Neuronal stem cell (in vitro differentiated cells): ENCODE measurements at regions not wholly inside any gene's neighbourhood (a gene's known extent, or its start where the extent isn't known, plus 50 kb on each side); places are given as distances from the start of the nearest gene placed in this dataset.

ENCODE experiments used
- DNase-seq: peaks from one replicate; pipeline ENCODE4 v3.0.0-alpha.2; 2013; ENCODE audit warnings: low spot score
- H2AFZ ChIP-seq: one replicate; pipeline ENCODE4 v1.6.1; 2013; ENCODE audit warnings: mild to moderate bottlenecking, low read length, inconsistent platforms
- H2AK5ac ChIP-seq: 2 replicates; pipeline ENCODE4 v1.6.1; 2013; ENCODE audit warnings: low read depth, mild to moderate bottlenecking, inconsistent platforms, low read length, moderate library complexity, mixed read lengths
- H2BK120ac ChIP-seq: 2 replicates; pipeline ENCODE4 v1.6.1; 2013; ENCODE audit warnings: low read depth, mild to moderate bottlenecking, inconsistent platforms, low read length, moderate library complexity, mixed read lengths
- H2BK12ac ChIP-seq: one replicate; pipeline ENCODE4 v1.6.1; 2013; ENCODE audit warnings: low read length, inconsistent platforms
- H2BK15ac ChIP-seq: 2 replicates; pipeline ENCODE4 v1.6.1; 2013; ENCODE audit warnings: mild to moderate bottlenecking, low read length, inconsistent platforms, mixed read lengths
- H2BK5ac ChIP-seq: one replicate; pipeline ENCODE4 v1.6.1; 2013; ENCODE audit warnings: inconsistent platforms, mild to moderate bottlenecking, low read length, moderate library complexity
- H3K14ac ChIP-seq: one replicate; pipeline ENCODE4 v1.6.1; 2013; ENCODE audit warnings: low read length, inconsistent platforms
- H3K18ac ChIP-seq: 2 replicates; pipeline ENCODE4 v1.6.1; 2013; ENCODE audit warnings: low read length, inconsistent platforms
- H3K23ac ChIP-seq: 2 replicates; pipeline ENCODE4 v1.6.1; 2013; ENCODE audit warnings: low read depth, mild to moderate bottlenecking, mixed read lengths, low read length, inconsistent platforms; ENCODE audit not compliant: poor library complexity
- H3K27ac ChIP-seq: replicated peaks from 3 replicates; pipeline ENCODE4 v1.5.1; 2013; ENCODE audit warnings: low read length, inconsistent platforms
- H3K27me3 ChIP-seq, 3 experiments: 2 replicates each; pipeline ENCODE4 v1.6.1; 2013; ENCODE audit warnings: low read length in 3 of 3, mild to moderate bottlenecking in 2 of 3, inconsistent platforms in 1 of 3, low read depth in 1 of 3, mixed read lengths in 1 of 3, moderate library complexity in 1 of 3; ENCODE audit not compliant: control insufficient read depth in 3 of 3, insufficient read depth in 3 of 3
- H3K36me3 ChIP-seq, 2 donors: replicated peaks in 1 of 2; 2 replicates each; pipeline ENCODE4 v1.6.1; 2013; ENCODE audit warnings: low read length in 2 of 2; ENCODE audit not compliant: control insufficient read depth in 2 of 2, insufficient read depth in 2 of 2
- H3K4ac ChIP-seq: 2 replicates; pipeline ENCODE4 v1.6.1; 2013; ENCODE audit warnings: inconsistent platforms, mild to moderate bottlenecking, low read length, moderate library complexity
- H3K4me1 ChIP-seq, 2 donors: 1 replicate in 1 of 2; 2 replicates in 1 of 2; pipeline ENCODE4 v1.6.1; 2013; ENCODE audit warnings: low read length in 2 of 2, low read depth in 1 of 2; ENCODE audit not compliant: control insufficient read depth in 2 of 2, insufficient read depth in 1 of 2
- H3K4me2 ChIP-seq: one replicate; pipeline ENCODE4 v1.6.1; 2013; ENCODE audit warnings: mild to moderate bottlenecking, low read length, inconsistent platforms; ENCODE audit not compliant: insufficient read depth, poor library complexity, severe bottlenecking
- H3K4me3 ChIP-seq, 2 donors: 2 replicates each; pipeline ENCODE4 v1.5.1; 2013; ENCODE audit warnings: low read length in 2 of 2, mild to moderate bottlenecking in 2 of 2, inconsistent platforms in 1 of 2, moderate library complexity in 1 of 2
- H3K79me1 ChIP-seq: one replicate; pipeline ENCODE4 v1.6.1; 2013; ENCODE audit warnings: low read depth, mild to moderate bottlenecking, inconsistent platforms, low read length, moderate library complexity
- H3K9ac ChIP-seq: one replicate; pipeline ENCODE4 v1.6.1; 2013; ENCODE audit warnings: mild to moderate bottlenecking, low read depth, low read length, inconsistent platforms; ENCODE audit not compliant: poor library complexity
- H3K9me3 ChIP-seq, 2 donors: replicated peaks in 1 of 2; 2 replicates each; pipeline versions ENCODE3 to v1.6.1; 2013; ENCODE audit warnings: low read length in 2 of 2, mild to moderate bottlenecking in 2 of 2, inconsistent platforms in 1 of 2, low read depth in 1 of 2, mixed read lengths in 1 of 2, moderate library complexity in 1 of 2; ENCODE audit not compliant: control insufficient read depth in 2 of 2, insufficient read depth in 1 of 2
- H4K8ac ChIP-seq: one replicate; pipeline ENCODE4 v1.6.1; 2013; ENCODE audit warnings: low read depth, mild to moderate bottlenecking, inconsistent platforms, low read length, moderate library complexity
- H4K91ac ChIP-seq: one replicate; pipeline ENCODE4 v1.6.1; 2013; ENCODE audit warnings: low read length, low read depth, mild to moderate bottlenecking, inconsistent platforms; ENCODE audit not compliant: poor library complexity
- WGBS, 2 donors: extraction: QIAGEN DNeasy Blood & Tissue Kit; methylation state at CpG; one replicate each; pipeline ENCODE4 v1.1.7; 2013; ENCODE audit warnings: missing lambda C conversion rate in 2 of 2, mixed read lengths in 1 of 2; ENCODE audit not compliant: insufficient read length in 2 of 2, insufficient replicate concordance in 1 of 2; ENCODE audit errors: extremely low coverage in 2 of 2; 5-methylcytosine and 5-hydroxymethylcytosine counted together

DNA sequence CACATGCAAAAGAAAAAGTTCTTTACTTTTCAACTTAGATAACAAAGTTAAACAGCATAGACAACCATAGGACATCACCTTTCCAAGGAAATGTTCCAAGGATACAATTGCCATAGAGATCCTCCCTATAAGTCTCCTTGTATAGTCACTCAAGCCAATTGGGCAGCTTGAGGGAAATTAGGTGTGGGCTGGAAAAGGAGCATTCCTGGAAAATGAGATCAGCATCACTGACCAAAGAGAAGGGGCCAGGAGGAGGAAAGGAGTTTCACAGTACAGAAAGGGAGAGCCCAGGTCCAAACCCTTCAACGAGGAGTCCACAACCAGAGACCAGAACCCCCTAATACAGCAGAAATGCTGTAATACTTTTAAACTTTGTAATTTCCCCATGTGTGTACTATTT lies 91.5 kb upstream of the PPARGC1A start:
- no peak overlapping the region for H4K8ac ChIP-seq

DNA sequence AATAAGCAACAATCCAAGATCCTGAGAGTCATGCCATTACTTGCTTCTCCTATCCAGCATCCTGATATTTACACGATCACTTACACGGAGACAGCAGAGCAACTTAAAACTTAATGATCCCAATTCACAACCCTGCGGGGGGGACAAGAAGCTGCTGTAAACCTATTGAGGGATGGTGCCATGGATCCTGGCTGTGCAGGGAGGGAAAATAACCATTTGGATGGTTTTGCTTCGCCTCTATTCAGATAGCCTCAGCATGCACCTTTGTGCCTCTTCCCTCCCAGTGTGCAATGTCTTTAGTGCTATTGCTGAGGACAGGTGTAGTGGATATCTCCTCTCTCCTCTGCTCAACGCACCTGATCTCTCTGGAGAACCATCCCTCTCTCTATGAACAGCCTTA lies 89.7 kb upstream of the PPARGC1A start:
- H4K8ac ChIP-seq = no peak overlapping the region
- H2BK120ac ChIP-seq = no peak overlapping the region
- DNase-seq = no peak
- whole genome bisulfite sequencing, 2 donors = no CpG with 5 or more reads among the region's 5 CpGs
- no peak overlapping the region for H3K18ac ChIP-seq
- H3K79me1 ChIP-seq = no peaks in the 10 kb centered on the region
- no peak overlapping the region for H4K91ac ChIP-seq
- H2BK5ac ChIP-seq = no peak overlapping the region
- no peak overlapping the region for H3K4me3 ChIP-seq
- no peak overlapping the region for H2AK5ac ChIP-seq
- no peak overlapping the region for H3K23ac ChIP-seq
- H3K4me1 ChIP-seq = peaks cover 4 to 11% of the 10 kb centered on the region in 2 donors
- H2BK15ac ChIP-seq = no peak overlapping the region
- H3K9me3 ChIP-seq = no peaks in the 10 kb centered on the region
- H3K36me3 ChIP-seq = no peaks in the 10 kb centered on the region
- H3K27ac ChIP-seq = no peak overlapping the region
- H3K9ac ChIP-seq = no peak overlapping the region
- peaks cover 0 to 10% (median 0%) of the 10 kb centered on the region in 3 experiments for H3K27me3 ChIP-seq
- no peak overlapping the region for H3K4me2 ChIP-seq
- H3K14ac ChIP-seq = no peak overlapping the region
- no peak overlapping the region for H3K4ac ChIP-seq
- H2AFZ ChIP-seq = peak overlapping the region; percentile 36
- no peak overlapping the region for H2BK12ac ChIP-seq

More for the DNA sequence above, 91.5 kb upstream of the PPARGC1A start:
- Histone ChIP-seq H3K9ac (no peak overlapping the region), H3K4me2 (no peak overlapping the region), H3K4me3 (no peak overlapping the region), H2AK5ac (no peak overlapping the region), H3K4ac (no peak overlapping the region), H2BK15ac (no peak overlapping the region), H3K27me3 (peaks cover 0 to 9% (median 0%) of the 10 kb centered on the region in 3 experiments), H2AFZ (no peak overlapping the region), H3K14ac (no peak overlapping the region), H2BK5ac (no peak overlapping the region), H3K23ac (no peak overlapping the region), H3K27ac (no peak overlapping the region), H3K18ac (no peak overlapping the region), H3K4me1 (peaks cover 4 to 11% of the 10 kb centered on the region in 2 donors), H4K91ac (no peak overlapping the region), H3K9me3 (no peaks in the 10 kb centered on the region), H3K79me1 (no peaks in the 10 kb centered on the region), H2BK120ac (no peak overlapping the region), H2BK12ac (no peak overlapping the region), H3K36me3 (no peaks in the 10 kb centered on the region)
- WGBS, 2 donors = no CpG with 5 or more reads among the region's 1 CpG
- no peak for DNase-seq

DNA sequence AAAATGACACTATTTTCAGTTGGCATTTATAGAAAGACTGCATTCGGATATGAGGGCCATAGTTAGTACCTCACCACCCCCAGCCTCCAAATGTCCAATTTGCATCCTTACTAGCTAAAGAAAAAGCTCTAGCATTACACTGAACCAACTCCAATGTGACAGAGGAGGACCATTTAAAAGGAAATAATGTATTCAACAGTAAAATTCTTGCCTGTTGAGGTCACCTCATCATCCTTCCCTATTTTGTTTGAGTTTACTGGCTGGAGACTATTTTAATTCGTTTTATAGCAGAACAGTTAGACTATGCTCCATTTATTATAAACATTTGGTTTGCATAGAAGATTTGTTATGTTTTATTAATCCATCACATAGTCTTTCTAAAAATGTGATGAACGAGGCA lies 88.2 kb upstream of the PPARGC1A start:
- Histone ChIP-seq H3K23ac (no peak overlapping the region), H2BK15ac (no peak overlapping the region), H3K9me3 (no peaks in the 10 kb centered on the region), H3K4ac (no peak overlapping the region), H3K79me1 (no peaks in the 10 kb centered on the region), H4K8ac (no peak overlapping the region), H3K27ac (no peak overlapping the region), H2AK5ac (no peak overlapping the region), H3K14ac (no peak overlapping the region), H3K4me1 (peaks cover 4 to 11% of the 10 kb centered on the region in 2 donors), H2BK120ac (no peak overlapping the region), H2BK12ac (no peak overlapping the region), H3K4me3 (no peak overlapping the region), H3K27me3 (peaks cover 0 to 10% (median 0%) of the 10 kb centered on the region in 3 experiments), H3K18ac (no peak overlapping the region), H3K36me3 (no peaks in the 10 kb centered on the region), H3K9ac (no peak overlapping the region), H4K91ac (no peak overlapping the region), H3K4me2 (no peak overlapping the region), H2BK5ac (no peak overlapping the region), H2AFZ (no peak overlapping the region)
- no CpG with 5 or more reads among the region's 3 CpGs for WGBS, 2 donors
- DNase-seq = no peak

DNA sequence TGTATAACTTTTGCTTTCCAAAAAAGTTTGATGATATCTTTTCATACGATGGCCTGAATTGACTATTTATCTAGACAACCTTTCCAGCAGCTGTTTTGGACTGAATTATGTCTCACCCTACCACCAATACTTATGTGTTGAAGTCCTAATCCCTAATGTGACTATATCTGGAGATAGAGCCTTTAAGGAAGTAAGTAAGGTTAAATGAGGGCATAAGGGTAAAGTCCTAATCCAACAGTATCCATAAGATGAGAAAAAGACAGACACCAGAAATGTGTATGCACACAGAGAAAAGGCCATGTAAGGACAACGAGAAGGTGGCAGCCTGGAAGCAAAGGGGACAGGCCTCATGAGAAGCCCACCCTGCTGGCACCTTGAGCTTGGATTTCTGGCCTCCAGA lies 86.6 kb upstream of the PPARGC1A start:
- H3K18ac ChIP-seq = no peak overlapping the region
- H2BK120ac ChIP-seq = no peak overlapping the region
- no peaks in the 10 kb centered on the region for H3K79me1 ChIP-seq
- no peaks in the 10 kb centered on the region for H3K36me3 ChIP-seq
- no peak overlapping the region for H3K4ac ChIP-seq
- no peak overlapping the region for H2AK5ac ChIP-seq
- H4K8ac ChIP-seq = no peak overlapping the region
- H3K14ac ChIP-seq = no peak overlapping the region
- no peaks in the 10 kb centered on the region for H3K9me3 ChIP-seq
- H4K91ac ChIP-seq = no peak overlapping the region
- no peak overlapping the region for H2BK15ac ChIP-seq
- no peak overlapping the region for H3K23ac ChIP-seq
- no peak overlapping the region for H2BK5ac ChIP-seq
- no peak overlapping the region for H3K4me3 ChIP-seq
- H2AFZ ChIP-seq = peak overlapping the region; percentile 29
- H3K9ac ChIP-seq = no peak overlapping the region
- H3K27me3 ChIP-seq = peaks cover 0 to 8% (median 0%) of the 10 kb centered on the region in 3 experiments
- H3K4me2 ChIP-seq = no peak overlapping the region
- H3K4me1 ChIP-seq = peaks cover 4 to 11% of the 10 kb centered on the region in 2 donors
- DNase-seq = no peak
- no peak overlapping the region for H2BK12ac ChIP-seq
- no CpG with 5 or more reads among the region's 2 CpGs for WGBS, 2 donors
- H3K27ac ChIP-seq = no peak overlapping the region
